T1000 (cell line): ENCODE measurements at regions not wholly inside any gene's neighbourhood (a gene's known extent, or its start where the extent isn't known, plus 50 kb on each side); places are given as distances from the start of the nearest gene placed in this dataset.
"Not testable (repeated sequence)": the region's sequence is repeated elsewhere in the genome, so short reads cannot be mapped to it uniquely, and the experiment has no call there.

ENCODE experiments used
- DNase-seq: peaks from one replicate; lab custom pipeline; 2025; ENCODE audit warnings: mixed read lengths; lab: John Stamatoyannopoulos, UW

DNA sequence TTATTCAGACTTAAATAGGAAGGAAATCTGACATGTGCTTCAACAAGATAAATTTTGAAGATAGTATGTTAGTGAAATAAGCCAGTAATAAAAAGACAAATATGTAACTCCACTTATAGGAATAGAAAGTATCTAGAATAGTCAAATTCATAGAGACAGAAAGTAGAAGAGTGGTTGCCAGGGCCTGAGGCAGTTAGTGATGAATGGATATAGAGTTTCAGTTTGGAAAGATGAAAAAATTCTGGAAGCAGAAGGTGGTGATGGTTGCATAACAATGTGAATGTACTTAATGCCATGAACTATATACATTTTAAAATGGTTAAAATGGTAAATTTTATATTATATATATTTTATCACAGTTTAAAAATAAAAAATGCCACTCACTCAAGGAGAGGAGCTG is 54.3 kb downstream of the HAND2 start:
- DNase-seq = no peak

DNA sequence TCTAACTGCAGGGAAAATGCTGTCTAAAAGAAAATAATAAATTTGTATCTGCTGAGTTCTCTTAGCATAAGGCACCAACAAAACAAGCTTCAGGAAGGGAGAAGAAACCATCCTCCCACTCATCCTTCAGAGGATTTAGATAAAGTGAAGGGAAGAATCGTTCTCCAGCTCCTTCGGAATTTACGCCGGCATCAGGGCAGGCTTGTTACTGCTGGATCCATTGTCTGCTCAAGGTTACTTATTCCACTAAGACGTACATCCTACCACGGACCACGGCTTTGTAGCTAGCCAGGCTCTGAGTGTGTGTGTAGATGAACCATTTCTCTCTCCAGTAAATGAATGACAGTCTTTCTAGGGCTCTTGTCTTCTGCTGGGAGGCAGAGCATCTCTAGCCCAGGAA is 60.4 kb downstream of the HAND2 start:
- DNase-seq = no peak

DNA sequence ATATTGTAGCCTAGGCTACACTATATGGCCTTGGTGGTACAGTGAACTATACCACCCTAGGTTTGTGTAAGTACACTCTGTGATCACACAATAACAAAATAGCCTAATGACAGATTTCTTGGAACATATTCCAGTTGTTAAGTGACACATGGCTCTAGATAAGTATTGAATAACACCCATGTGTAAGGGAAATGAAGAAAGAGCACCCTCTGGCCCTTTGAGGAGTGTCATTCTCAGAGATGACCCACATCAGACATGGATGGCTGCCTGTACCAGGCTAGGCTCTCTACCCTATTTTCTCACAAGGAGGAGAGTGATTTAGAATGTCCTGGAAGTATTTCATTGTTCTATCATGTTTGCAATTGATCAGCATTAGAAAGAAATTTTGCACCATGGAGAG is 61.7 kb downstream of the HAND2 start:
- no peak for DNase-seq

DNA sequence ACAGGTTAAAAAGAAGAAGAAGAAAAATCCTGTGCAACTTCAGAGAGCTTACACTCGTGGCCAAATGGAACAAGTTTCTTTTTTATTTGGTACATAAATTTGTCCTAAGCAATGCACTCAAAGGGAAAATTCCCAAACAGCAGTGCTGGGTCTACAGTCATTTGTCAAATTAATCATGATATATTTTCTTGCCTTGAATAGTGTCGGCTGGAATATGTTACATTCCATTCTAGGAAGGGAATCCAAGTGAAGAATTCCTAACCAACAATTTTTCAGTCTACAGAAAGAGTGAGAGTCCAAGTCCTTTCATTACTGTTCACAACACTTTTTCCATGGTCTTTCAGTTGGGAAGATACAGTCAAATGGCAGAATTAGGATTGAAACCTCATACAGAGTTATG is 63.9 kb downstream of the HAND2 start:
- DNase-seq = no peak

DNA sequence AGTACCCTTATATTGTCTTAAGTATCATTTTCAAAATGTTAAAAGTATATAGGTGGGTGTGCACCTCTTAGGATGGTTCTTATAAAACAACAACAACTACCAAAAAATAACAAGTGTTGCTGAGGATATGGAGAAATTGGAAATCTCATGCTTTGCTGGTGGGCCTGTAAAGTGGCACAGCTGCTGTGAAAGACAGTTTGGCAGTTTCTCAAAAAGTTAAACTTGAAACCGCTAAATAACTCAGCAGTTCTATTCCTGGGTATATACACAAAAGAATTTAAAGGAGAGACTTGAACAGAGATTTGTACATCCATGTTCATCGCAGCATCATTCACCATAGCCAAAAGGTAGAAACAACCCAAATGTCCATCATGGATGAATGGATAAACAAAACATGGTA is 65.5 kb downstream of the HAND2 start:
- DNase-seq = no peak

DNA sequence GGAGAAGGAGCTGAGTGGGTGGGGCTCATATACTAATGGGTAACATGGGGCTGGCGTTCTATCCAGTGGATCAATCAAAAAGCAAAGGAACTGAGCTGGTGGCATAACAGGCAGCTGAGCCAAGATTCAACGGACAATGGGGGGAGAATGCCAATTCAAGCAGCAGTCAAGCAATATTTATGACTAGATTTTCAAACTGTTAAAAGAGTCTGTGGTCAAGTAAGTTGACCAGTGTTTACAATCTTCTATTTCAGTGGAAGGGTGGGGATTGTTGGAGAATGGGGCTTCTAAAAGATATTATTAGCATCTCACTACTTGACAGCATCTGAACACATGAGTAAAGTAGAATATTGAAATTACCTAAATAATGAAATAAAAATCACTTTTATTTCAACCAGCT is 64.9 kb upstream of the SCRG1 start:
- no peak for DNase-seq

DNA sequence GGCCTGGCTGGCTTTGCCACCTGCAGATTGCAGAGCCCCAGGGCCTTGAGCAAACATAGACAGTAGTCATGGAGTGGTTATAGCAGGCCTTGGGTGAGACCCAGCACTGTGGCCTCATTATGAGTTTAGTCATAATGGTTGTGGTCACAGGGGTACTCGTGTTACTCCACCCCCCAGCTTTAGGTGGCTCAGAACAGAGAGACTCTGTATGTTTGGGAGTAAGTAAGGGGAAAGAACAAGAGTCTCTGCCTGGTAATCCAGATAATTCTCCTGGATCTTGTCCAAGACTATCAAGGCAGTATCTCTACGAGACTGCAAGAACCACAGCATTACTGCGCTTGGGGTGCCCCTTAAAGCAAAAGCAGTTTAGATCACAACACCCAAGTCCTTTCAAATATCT is 62.3 kb upstream of the SCRG1 start:
- DNase-seq = peak; percentile 46

DNA sequence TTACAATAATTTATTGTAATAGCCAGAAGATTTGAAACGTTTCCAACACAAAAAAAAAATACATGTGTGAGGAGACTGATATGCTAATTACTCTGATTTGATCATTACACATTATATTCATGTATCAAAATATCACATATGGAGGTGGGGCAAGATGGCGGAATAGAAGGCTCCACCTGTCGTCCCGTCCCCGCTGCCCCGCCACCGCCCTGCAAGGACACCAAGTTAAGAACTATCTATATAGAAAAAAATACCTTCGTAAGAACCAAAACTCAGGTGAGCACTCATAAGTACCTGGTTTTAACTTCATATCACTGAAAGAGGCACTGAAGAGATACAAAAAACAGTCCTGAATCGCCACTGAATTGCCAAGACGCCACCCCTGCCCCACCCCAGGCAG is 60.9 kb upstream of the SCRG1 start:
- no peak for DNase-seq

DNA sequence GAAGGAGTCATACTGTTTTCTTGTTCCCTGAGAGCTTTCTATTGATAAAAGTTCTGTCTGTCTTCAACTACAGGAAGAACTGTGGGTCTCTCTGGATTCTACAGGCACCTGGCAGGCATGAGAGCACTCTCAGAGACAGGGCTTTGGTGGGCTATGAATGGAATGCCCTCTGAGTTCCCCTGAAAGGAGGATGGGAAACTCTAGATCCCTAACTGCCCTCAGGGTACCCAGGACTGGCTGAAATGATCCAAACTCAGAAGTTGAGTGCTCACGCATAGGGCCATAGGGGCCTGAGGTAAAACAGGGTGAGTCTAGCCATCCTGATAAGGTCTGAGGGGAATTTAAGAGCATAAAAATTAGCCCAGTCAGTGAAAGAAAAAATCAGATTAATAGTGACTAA is 59.0 kb upstream of the SCRG1 start:
- DNase-seq = no peak

DNA sequence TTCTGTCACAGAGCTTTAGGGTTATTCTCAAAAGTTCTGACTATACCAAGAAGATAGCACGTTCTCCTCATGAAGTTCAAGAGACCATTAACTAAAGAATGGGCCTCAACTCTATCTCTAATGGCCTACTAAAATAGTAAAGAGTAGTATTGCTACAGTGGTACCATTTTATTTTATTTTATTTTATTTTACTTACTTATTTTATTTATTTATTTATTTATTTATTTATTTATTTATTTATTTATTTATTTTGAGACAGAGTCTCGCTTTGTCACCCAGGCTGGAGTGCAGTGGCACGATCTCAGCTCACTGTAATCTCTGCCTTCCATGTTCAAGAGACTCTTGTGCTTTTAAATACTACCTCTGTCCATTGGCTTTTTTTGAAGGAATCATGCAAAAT is 52.5 kb upstream of the SCRG1 start:
- not testable (repeated sequence) for DNase-seq

DNA sequence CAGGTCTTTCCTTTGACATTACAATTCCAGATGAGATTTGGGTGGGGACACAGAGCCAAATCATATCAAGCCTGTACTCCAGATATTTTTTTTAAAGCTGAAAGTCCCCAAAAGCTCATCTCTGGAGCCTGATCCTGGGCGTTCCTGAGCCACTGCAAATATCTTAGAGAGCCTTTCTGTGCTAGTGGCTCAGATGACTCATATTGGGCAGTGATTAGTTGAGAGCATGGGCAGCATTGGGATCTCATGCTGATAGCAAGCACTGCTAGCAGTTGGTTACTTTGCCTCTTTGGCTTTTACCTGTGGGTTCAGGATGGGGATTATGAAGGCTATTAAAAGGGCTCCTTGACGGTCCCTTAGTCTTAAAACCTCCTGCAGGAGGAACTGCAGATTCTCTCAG is 51.4 kb upstream of the SCRG1 start:
- DNase-seq = no peak

DNA sequence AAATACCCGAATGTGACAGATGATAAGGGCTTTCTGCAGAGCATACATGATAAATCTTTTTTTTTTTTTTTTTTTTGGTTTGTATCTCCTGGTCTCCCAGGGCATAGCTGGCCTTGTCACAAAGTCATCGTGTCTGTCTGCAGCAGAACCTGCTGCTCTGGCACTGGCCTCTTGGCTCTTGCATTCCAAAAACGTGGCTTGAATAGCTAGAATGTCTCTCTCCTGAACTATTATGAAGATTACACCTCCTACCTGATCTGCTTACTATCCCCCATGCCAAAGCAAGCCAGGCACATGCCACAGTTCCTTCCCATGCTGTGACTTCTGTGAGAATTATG is 50.4 kb upstream of the SCRG1 start:
- DNase-seq = no peak

DNA sequence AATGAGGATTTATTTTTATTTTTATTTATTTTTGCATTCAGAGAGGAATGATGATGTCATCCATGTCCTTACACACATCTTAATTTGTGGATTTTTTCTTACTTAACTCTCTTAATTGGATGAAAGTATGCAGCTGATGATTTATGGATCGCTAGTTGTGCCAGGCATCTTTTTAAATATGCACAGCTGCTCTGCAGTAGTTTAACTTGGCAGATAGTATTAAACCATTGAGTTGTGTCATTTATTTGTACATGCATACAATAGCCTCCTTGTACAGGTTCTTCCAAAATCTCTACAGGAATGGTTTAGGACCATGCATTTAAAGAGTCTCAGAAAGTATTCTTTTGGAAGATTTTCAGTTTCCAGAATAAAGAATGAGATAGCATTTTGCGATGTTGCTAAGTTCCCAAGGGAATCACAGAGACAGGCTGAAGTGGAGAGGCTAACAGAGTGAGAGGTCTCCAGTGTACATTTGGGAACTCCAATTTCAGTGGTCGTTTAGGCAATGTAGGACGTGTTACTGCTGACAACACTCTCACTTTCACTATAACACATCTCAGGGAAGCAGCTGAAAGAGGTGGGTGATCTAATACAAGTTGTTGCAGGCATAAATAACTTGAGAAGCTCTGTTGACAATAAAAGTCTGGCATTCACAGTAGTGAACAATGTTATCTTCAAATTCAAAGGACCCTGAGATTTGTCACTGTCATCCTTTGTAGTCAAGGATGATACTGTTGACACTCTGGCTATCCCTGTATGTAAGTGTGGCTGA is 49.9 kb upstream of the SCRG1 start:
- DNase-seq = no peak
